Upper lobe of left lung (tissue), 6 donors: ENCODE measurements at regions not wholly inside any gene's neighbourhood (a gene's known extent, or its start where the extent isn't known, plus 50 kb on each side); places are given as distances from the start of the nearest gene placed in this dataset.
A peak's percentile ranks its signal among the peaks of the same experiment; 100 is the strongest.

Experiments
- ATAC-seq, 2 donors: fragments of 200-7000 bp; cut with Tn5 transposase; one replicate each; pipeline ENCODE4 v1.9.1; 2022; ENCODE audit warnings: mild to moderate bottlenecking in 2 of 2, moderate library complexity in 2 of 2; ENCODE audit not compliant: low FRiP score in 2 of 2
- DNase-seq, 2 donors: peaks; one replicate each; pipeline ENCODE4 v3.0.0-alpha.2; 2019 to 2020
- H3K27ac ChIP-seq, 4 donors: fragments of 200-600 bp; sonication (generic); one replicate each; pipeline ENCODE4 v1.5.1; 2016 to 2019
- H3K27me3 ChIP-seq, 4 donors: fragments of 200-600 bp; sonication (generic); one replicate each; pipeline ENCODE4 v1.5.1; 2017 to 2019
- H3K36me3 ChIP-seq, 4 donors: fragments of 200-600 bp; sonication (generic); one replicate each; pipeline ENCODE4 v1.5.1; 2016 to 2019
- H3K4me1 ChIP-seq, 4 donors: fragments of 200-600 bp; sonication (generic); one replicate each; pipeline ENCODE4 v1.5.1; 2018 to 2019
- H3K4me3 ChIP-seq, 4 donors: fragments of 200-600 bp; sonication (generic); one replicate each; pipeline ENCODE4 v1.5.1; 2017 to 2019; ENCODE audit warnings: mild to moderate bottlenecking in 2 of 4, moderate library complexity in 1 of 4
- H3K9me3 ChIP-seq, 4 donors: fragments of 200-600 bp; sonication (generic); one replicate each; pipeline ENCODE4 v1.5.1; 2018 to 2019
- CTCF ChIP-seq, 6 experiments: fragments of 450-650 bp in 4 of 6; fragments of 200-600 bp in 2 of 6; sonication (generic) in 2 of 6; IDR thresholded peaks; one replicate each; pipeline ENCODE4 v1.5.1; 2016 to 2019; ENCODE audit warnings: antibody characterized with exemption in 6 of 6
- EP300 ChIP-seq, 4 donors: sonication (generic); formaldehyde crosslinking; IDR thresholded peaks; one replicate each; pipeline ENCODE4 v1.5.1; 2017; ENCODE audit warnings: antibody characterized with exemption in 4 of 4, control low read depth in 2 of 4
- POLR2A ChIP-seq, 4 donors: fragments of 450-650 bp; IDR thresholded peaks; one replicate each; pipeline ENCODE4 v1.5.1; 2016 to 2017; ENCODE audit warnings: antibody characterized with exemption in 4 of 4, mild to moderate bottlenecking in 2 of 4
- POLR2AphosphoS5 ChIP-seq, 2 donors: sonication (generic); formaldehyde crosslinking; IDR thresholded peaks; one replicate each; pipeline ENCODE4 v1.5.1; 2017; ENCODE audit warnings: antibody characterized with exemption in 2 of 2
- WGBS, 2 donors: methylation state at CpG; one replicate each; pipeline ENCODE4 v1.1.5; 2017 to 2018; 5-methylcytosine and 5-hydroxymethylcytosine counted together
- donor health status: DM: no; HTN: no; CAD: no; lungs with moderate emphysema.
- donor health status: DM: no; HTN: yes; CAD: no; lungs with severe emphysema.

- peaks cover 0 to 3% (median 0%) of the 10 kb centered on the region in 4 donors for H3K4me1 ChIP-seq
- no peaks in the 10 kb centered on the region for H3K27me3 ChIP-seq
- WGBS, 2 donors, result 46 to 77% methylated on average over 3 of the region's 3 CpGs
- H3K36me3 ChIP-seq, result no peaks in the 10 kb centered on the region
- ATAC-seq (no peak), DNase-seq (no peak)
- H3K4me3 ChIP-seq, result no peak overlapping the region
- TF ChIP-seq CTCF (IDR thresholded peaks at IDR 0.05), result no peak
- no peak overlapping the region for H3K27ac ChIP-seq
- no peaks in the 10 kb centered on the region for H3K9me3 ChIP-seq
Measured at GRCh38 chr11:13220148-13220547, 57.4 kb upstream of the BMAL1 start.

DNA sequence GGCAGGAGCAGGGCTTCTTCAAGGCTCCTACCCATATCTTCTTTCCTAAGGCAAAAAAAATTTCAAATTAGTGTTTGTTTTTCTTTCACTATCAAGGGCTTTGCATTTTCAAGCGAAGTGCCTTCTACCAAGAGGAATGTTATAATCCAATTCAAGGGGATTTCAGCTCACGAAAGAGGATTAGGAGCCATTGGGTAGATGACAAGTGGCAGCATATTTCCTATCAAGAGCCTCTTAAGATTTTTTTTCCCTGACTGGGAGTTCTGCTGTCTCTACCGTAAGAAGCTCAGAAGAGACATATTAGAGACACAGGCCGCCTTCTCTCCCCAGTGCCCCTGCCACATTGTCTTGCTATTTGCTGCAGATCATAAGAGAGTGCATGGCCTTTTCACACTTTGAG, 55.9 kb upstream of the BMAL1 start:
- H3K27ac ChIP-seq, result peak overlapping the region in 1 of 4 donors; percentile 6

DNA sequence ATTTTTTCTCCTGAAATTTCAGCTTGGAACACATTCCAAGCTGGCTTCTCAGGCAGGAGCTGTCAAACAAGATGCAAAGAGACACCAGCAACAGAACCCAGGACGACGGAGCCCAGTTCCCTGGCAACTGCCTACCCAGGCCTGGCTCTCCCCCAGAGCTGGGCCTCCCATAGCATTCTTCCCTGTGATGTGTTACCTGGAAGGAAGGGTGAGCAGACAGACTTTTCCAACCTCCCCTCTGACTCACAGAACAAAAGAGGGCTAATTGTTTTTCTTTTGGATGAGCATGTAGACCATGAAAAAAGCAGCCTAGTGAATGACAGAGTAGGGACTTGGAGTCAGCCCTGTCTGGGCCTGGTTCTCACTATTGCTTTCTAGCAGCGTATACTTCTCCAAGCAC, 55.3 kb upstream of the BMAL1 start:
- Histone ChIP-seq H3K9me3 (no peaks in the 10 kb centered on the region), H3K36me3 (no peaks in the 10 kb centered on the region), H3K4me3 (no peak overlapping the region), H3K27ac (peak overlapping the region in 1 of 4 donors; percentile 6), H3K4me1 (peaks cover 0 to 3% (median 0%) of the 10 kb centered on the region in 4 donors), H3K27me3 (no peaks in the 10 kb centered on the region)
- no peak for DNase-seq
- WGBS, 2 donors, result 50 to 96% methylated on average over 1 to 3 of the region's 3 CpGs
- no peak for TF ChIP-seq EP300 (IDR thresholded peaks at IDR 0.05)
- TF ChIP-seq POLR2A (IDR thresholded peaks at IDR 0.05), result no peak
- no peak for ATAC-seq

More for the DNA sequence above, 55.9 kb upstream of the BMAL1 start:
- no peak for ATAC-seq
- 58 to 59% methylated on average over 4 of the region's 4 CpGs for WGBS, 2 donors
- H3K36me3 ChIP-seq, result no peaks in the 10 kb centered on the region
- H3K9me3 ChIP-seq, result no peaks in the 10 kb centered on the region
- TF ChIP-seq CTCF (IDR thresholded peaks at IDR 0.05) (no peak), POLR2AphosphoS5 (IDR thresholded peaks at IDR 0.05) (no peak), EP300 (IDR thresholded peaks at IDR 0.05) (no peak), POLR2A (IDR thresholded peaks at IDR 0.05) (no peak)
- no peak overlapping the region for H3K4me3 ChIP-seq
- H3K27me3 ChIP-seq, result no peaks in the 10 kb centered on the region
- peaks cover 0 to 3% (median 0%) of the 10 kb centered on the region in 4 donors for H3K4me1 ChIP-seq
- no peak for DNase-seq

- DNase-seq (no peak), ATAC-seq (no peak)
- Histone ChIP-seq H3K27me3 (no peaks in the 10 kb centered on the region), H3K4me3 (no peak overlapping the region), H3K36me3 (no peaks in the 10 kb centered on the region), H3K9me3 (no peaks in the 10 kb centered on the region), H3K27ac (no peak overlapping the region), H3K4me1 (peaks cover 0 to 3% (median 0%) of the 10 kb centered on the region in 4 donors)
- 59 to 62% methylated on average over 5 of the region's 5 CpGs for WGBS, 2 donors
- TF ChIP-seq EP300 (IDR thresholded peaks at IDR 0.05) (no peak), POLR2A (IDR thresholded peaks at IDR 0.05) (no peak), CTCF (IDR thresholded peaks at IDR 0.05) (no peak), POLR2AphosphoS5 (IDR thresholded peaks at IDR 0.05) (no peak)
Measured at GRCh38 chr11:13223112-13223511, 54.5 kb upstream of the BMAL1 start.

- Histone ChIP-seq H3K36me3 (no peaks in the 10 kb centered on the region), H3K9me3 (no peaks in the 10 kb centered on the region), H3K27me3 (no peaks in the 10 kb centered on the region), H3K27ac (no peak overlapping the region), H3K4me3 (no peak overlapping the region), H3K4me1 (peaks cover 0 to 5% (median 1%) of the 10 kb centered on the region in 4 donors)
- WGBS, 2 donors, result 88 to 96% methylated on average over 1 of the region's 1 CpG
- DNase-seq (no peak), ATAC-seq (no peak)
- TF ChIP-seq POLR2A (IDR thresholded peaks at IDR 0.05) (no peak), POLR2AphosphoS5 (IDR thresholded peaks at IDR 0.05) (no peak), EP300 (IDR thresholded peaks at IDR 0.05) (no peak), CTCF (IDR thresholded peaks at IDR 0.05) (no peak)
Measured at GRCh38 chr11:13224324-13224723, 53.3 kb upstream of the BMAL1 start.
